IMR-90 (cell line): ENCODE measurements at regions not wholly inside any gene's neighbourhood (a gene's known extent, or its start where the extent isn't known, plus 50 kb on each side); places are given as distances from the start of the nearest gene placed in this dataset.

Experiments
- ATAC-seq: fragments of 200-7000 bp; cut with Tn5 transposase; 2 replicates; pipeline ENCODE4 v1.9.1; 2020; ENCODE audit warnings: low read depth, mild to moderate bottlenecking, moderate library complexity
- BruUV-seq: library from RNA; stranded (reverse); fragments of 400-500 nt; replicated peaks from 2 replicates; lab custom pipeline; 2021; lab: Mats Ljungman, UMichigan
- CTCF ChIA-PET: fragments of 300-600 bp; formaldehyde crosslinking; extraction: SDS; loops from one replicate; lab custom pipeline; 2021; ENCODE audit warnings: antibody characterized with exemption; lab: Yijun Ruan, JAX
- POLR2A ChIA-PET: fragments of 300-600 bp; sonication (Branson Sonifier 250); formaldehyde crosslinking; loops from one replicate; lab custom pipeline; 2022; ENCODE audit warnings: antibody characterized with exemption; ENCODE audit not compliant: unreplicated experiment; lab: Charles Lee
- DNase-seq: peaks from one replicate; pipeline ENCODE4 v3.0.0; 2013
- H2AFZ ChIP-seq: replicated peaks from 2 replicates; pipeline ENCODE3; 2013; ENCODE audit warnings: low read length, mild to moderate bottlenecking; ENCODE audit not compliant: poor library complexity
- H2AK5ac ChIP-seq: 2 replicates; pipeline ENCODE4 v1.6.1; 2013; ENCODE audit warnings: low read depth, low read length, inconsistent platforms
- H2AK9ac ChIP-seq: replicated peaks from 2 replicates; pipeline ENCODE3; 2013; ENCODE audit warnings: mild to moderate bottlenecking, low read depth, low read length, moderate library complexity; ENCODE audit not compliant: poor library complexity
- H2BK120ac ChIP-seq: 2 replicates; pipeline ENCODE4 v1.6.1; 2013; ENCODE audit warnings: low read depth, low read length, inconsistent platforms
- H2BK15ac ChIP-seq: 3 replicates; pipeline ENCODE4 v1.6.1; 2013; ENCODE audit warnings: low read depth, low read length, inconsistent platforms
- H2BK20ac ChIP-seq: 2 replicates; pipeline ENCODE4 v1.6.1; 2013; ENCODE audit warnings: low read depth, mild to moderate bottlenecking, inconsistent platforms, low read length, moderate library complexity
- H2BK5ac ChIP-seq: 2 replicates; pipeline ENCODE4 v1.6.1; 2013; ENCODE audit warnings: mild to moderate bottlenecking, low read depth, low read length, inconsistent platforms; ENCODE audit not compliant: poor library complexity, severe bottlenecking
- H3K14ac ChIP-seq: replicated peaks from 2 replicates; pipeline ENCODE4 v1.6.1; 2013; ENCODE audit warnings: low read depth, low read length, inconsistent platforms
- H3K18ac ChIP-seq: 2 replicates; pipeline ENCODE4 v1.6.1; 2013; ENCODE audit warnings: low read depth, low read length, control low read depth
- H3K23ac ChIP-seq: 2 replicates; pipeline ENCODE4 v1.6.1; 2013; ENCODE audit warnings: low read depth, low read length, inconsistent platforms
- H3K27ac ChIP-seq: 2 replicates; pipeline ENCODE4 v1.5.1; 2013; ENCODE audit warnings: mild to moderate bottlenecking, control low read depth, low read length; ENCODE audit not compliant: insufficient read depth
- H3K27me3 ChIP-seq: 2 replicates; pipeline ENCODE4 v1.6.1; 2013; ENCODE audit warnings: low read length; ENCODE audit not compliant: control insufficient read depth, insufficient read depth
- H3K36me3 ChIP-seq: 2 replicates; pipeline ENCODE4 v1.6.1; 2013; ENCODE audit warnings: low read length, mixed read lengths; ENCODE audit not compliant: control insufficient read depth, insufficient read depth
- H3K4ac ChIP-seq: 2 replicates; pipeline ENCODE4 v1.6.1; 2013; ENCODE audit warnings: low read depth, low read length, inconsistent platforms
- H3K4me1 ChIP-seq: 2 replicates; pipeline ENCODE4 v1.6.1; 2013; ENCODE audit warnings: low read length, mixed read lengths; ENCODE audit not compliant: control insufficient read depth, insufficient read depth
- H3K4me2 ChIP-seq: 2 replicates; pipeline ENCODE4 v1.6.1; 2013; ENCODE audit warnings: low read depth, mild to moderate bottlenecking, control low read depth, low read length, moderate library complexity
- H3K4me3 ChIP-seq: 2 replicates; pipeline ENCODE4 v1.5.1; 2013; ENCODE audit warnings: low read depth, mild to moderate bottlenecking, control low read depth, low read length, moderate library complexity; ENCODE audit not compliant: insufficient read depth
- H3K56ac ChIP-seq: 2 replicates; pipeline ENCODE4 v1.6.1; 2013; ENCODE audit warnings: low read length, inconsistent platforms; ENCODE audit not compliant: insufficient read depth; ENCODE audit errors: extremely low read depth
- H3K79me1 ChIP-seq, 2 experiments: 2 replicates each; pipeline ENCODE4 v1.6.1; 2013; ENCODE audit warnings: low read length in 2 of 2, inconsistent platforms in 1 of 2, low read depth in 1 of 2
- H3K9ac ChIP-seq: 2 replicates; pipeline ENCODE4 v1.6.1; 2013; ENCODE audit warnings: low read depth, low read length, control low read depth
- H3K9me1 ChIP-seq: 2 replicates; pipeline ENCODE4 v1.6.1; 2013; ENCODE audit warnings: low read length, inconsistent platforms; ENCODE audit not compliant: insufficient read depth
- H3K9me3 ChIP-seq: 2 replicates; pipeline ENCODE4 v1.6.1; 2013; ENCODE audit warnings: low read length; ENCODE audit not compliant: control insufficient read depth, insufficient read depth
- H4K20me1 ChIP-seq: 2 replicates; pipeline ENCODE4 v1.6.1; 2013; ENCODE audit warnings: low read length, inconsistent platforms; ENCODE audit not compliant: insufficient read depth
- H4K5ac ChIP-seq: 2 replicates; pipeline ENCODE4 v1.6.1; 2013; ENCODE audit warnings: mild to moderate bottlenecking, low read depth, low read length, control low read depth
- H4K8ac ChIP-seq, 2 experiments: 2 replicates each; pipeline ENCODE4 v1.6.1; 2013; ENCODE audit warnings: low read depth in 2 of 2, low read length in 2 of 2, control low read depth in 1 of 2, inconsistent platforms in 1 of 2
- H4K91ac ChIP-seq: 2 replicates; pipeline ENCODE4 v1.6.1; 2013; ENCODE audit warnings: low read depth, low read length, inconsistent platforms; ENCODE audit not compliant: insufficient read depth
- BHLHE40 ChIP-seq: fragments of 150-350 bp; IDR thresholded peaks from 2 replicates; pipeline ENCODE4 v1.6.1; 2016; ENCODE audit warnings: mild to moderate bottlenecking, low read depth, low read length
- CEBPB ChIP-seq: IDR thresholded peaks from 2 replicates; pipeline ENCODE4 v1.6.1; 2012; ENCODE audit warnings: low read depth, low read length, improper control_type of control experiment
- CHD1 ChIP-seq: IDR thresholded peaks from 2 replicates; pipeline ENCODE4 v1.6.1; 2012; ENCODE audit warnings: low read depth, low read length, improper control_type of control experiment
- CTCF ChIP-seq: conservative IDR thresholded peaks from 2 replicates; pipeline ENCODE4 v1.5.1; 2012; ENCODE audit warnings: mild to moderate bottlenecking, low read depth, low read length, improper control_type of control experiment
- ELK1 ChIP-seq: fragments of 150-350 bp; IDR thresholded peaks from 2 replicates; pipeline ENCODE4 v1.6.1; 2016; ENCODE audit warnings: low read depth, mild to moderate bottlenecking, low read length, moderate library complexity, borderline replicate concordance
- FOS ChIP-seq: fragments of 150-350 bp; IDR thresholded peaks from 2 replicates; pipeline ENCODE4 v1.6.1; 2016; ENCODE audit warnings: low read depth, low read length
- MAFK ChIP-seq: IDR thresholded peaks from 2 replicates; pipeline ENCODE4 v1.6.1; 2012; ENCODE audit warnings: low read depth, low read length, improper control_type of control experiment
- MAZ ChIP-seq: IDR thresholded peaks from 2 replicates; pipeline ENCODE4 v1.6.1; 2012; ENCODE audit warnings: low read depth, mild to moderate bottlenecking, low read length, improper control_type of control experiment, moderate library complexity, borderline replicate concordance
- MXI1 ChIP-seq: IDR thresholded peaks from 2 replicates; pipeline ENCODE4 v1.6.1; 2012; ENCODE audit warnings: low read depth, mild to moderate bottlenecking, low read length, moderate library complexity, borderline replicate concordance
- NFE2L2 ChIP-seq: fragments of 150-350 bp; IDR thresholded peaks from 2 replicates; pipeline ENCODE4 v1.6.1; 2016; ENCODE audit warnings: low read depth, mild to moderate bottlenecking, low read length
- POLR2A ChIP-seq: IDR thresholded peaks from 2 replicates; pipeline ENCODE4 v1.6.1; 2012; ENCODE audit warnings: mild to moderate bottlenecking, low read depth, low read length
- RAD21 ChIP-seq: IDR thresholded peaks from 2 replicates; pipeline ENCODE4 v1.6.1; 2012; ENCODE audit warnings: low read length, improper control_type of control experiment
- RCOR1 ChIP-seq: IDR thresholded peaks from 2 replicates; pipeline ENCODE4 v1.6.1; 2012; ENCODE audit warnings: mild to moderate bottlenecking, low read length, improper control_type of control experiment; ENCODE audit not compliant: insufficient replicate concordance
- RFX5 ChIP-seq: IDR thresholded peaks from 2 replicates; pipeline ENCODE4 v1.8.0; 2012; ENCODE audit warnings: low read depth, mild to moderate bottlenecking, low read length, moderate library complexity
- SMC3 ChIP-seq: fragments of 150-350 bp; IDR thresholded peaks from 2 replicates; pipeline ENCODE4 v1.6.1; 2016; ENCODE audit warnings: low read depth, mild to moderate bottlenecking, antibody characterized with exemption, low read length, moderate library complexity
- WGBS, 2 experiments: methylation state at CpG; one replicate each; pipeline versions ENCODE4 v1.1.5 to v1.1.7; 2013; ENCODE audit warnings: missing lambda C conversion rate in 2 of 2; ENCODE audit not compliant: insufficient read length in 1 of 2; ENCODE audit errors: extremely low coverage in 2 of 2; 5-methylcytosine and 5-hydroxymethylcytosine counted together
- dilution Hi-C: fragments of 300-500 bp; cut with HindIII; formaldehyde crosslinking; loops from one replicate; pipeline ENCODE4 v1.14.3; 2018; ENCODE audit warnings: low sequenced_read_pairs; ENCODE audit not compliant: unreplicated experiment
- in situ Hi-C: fragments of 300-500 bp; cut with MboI; formaldehyde crosslinking; loops from 3 replicates; pipeline ENCODE4 v1.14.3; 2019; ENCODE audit warnings: low sequenced_read_pairs, inconsistent platforms, mixed read lengths
- intact Hi-C: fragments of 100-400 bp; cut with micrococcal nuclease; formaldehyde crosslinking; loops from 2 replicates; pipeline ENCODE4 v1.10.0; 2022
- TF ChIP-seq, protein P1 (sequence below): fragments of 150-350 bp; IDR thresholded peaks from 2 replicates; pipeline ENCODE4 v1.6.1; 2017; ENCODE audit warnings: mild to moderate bottlenecking, antibody characterized with exemption, low read length, low read depth

GRCh38 chr6:67722861-67723261 is 912.2 kb upstream of the ADGRB3 start:
- ChIA-PET CTCF (no interaction called here), POLR2A (no interaction called here)
- dilution Hi-C loops = no loop called here
- Histone ChIP-seq H2BK5ac (no peak overlapping the region), H4K91ac (no peak overlapping the region), H3K27ac (no peak overlapping the region), H2BK20ac (no peak overlapping the region), H3K36me3 (no peaks in the 10 kb centered on the region), H3K9ac (no peak overlapping the region), H2AFZ (no peak overlapping the region), H2AK9ac (no peak overlapping the region), H3K9me1 (no peaks in the 10 kb centered on the region), H2AK5ac (no peak overlapping the region), H3K4me3 (no peak overlapping the region), H3K79me1 (no peaks in the 10 kb centered on the region), H3K56ac (no peak overlapping the region), H3K18ac (no peak overlapping the region), H3K14ac (no peak overlapping the region), H3K4me2 (no peak overlapping the region), H2BK15ac (no peak overlapping the region), H3K4me1 (no peaks in the 10 kb centered on the region), H4K20me1 (no peaks in the 10 kb centered on the region), H3K27me3 (no peaks in the 10 kb centered on the region), H2BK120ac (no peak overlapping the region), H3K4ac (no peak overlapping the region), H4K8ac (no peak overlapping the region), H3K23ac (no peak overlapping the region), H3K9me3 (peaks cover 6% of the 10 kb centered on the region; the same call in 1 of the 2 replicates), H4K5ac (no peak overlapping the region)
- BruUV-seq = no TSS peak
- WGBS, 2 experiments = 80% methylated on average over 1 of the region's 14 CpGs; no CpG with 5 or more reads in 1 of the 2 experiments
- DNase-seq (no peak), ATAC-seq (no peak)
- in situ Hi-C loops = no loop called here
- intact Hi-C loops = no loop called here
- TF ChIP-seq MAFK (no peak), MAZ (no peak), NFE2L2 (no peak), CTCF (no peak), SMC3 (no peak), POLR2A (no peak), CHD1 (no peak), MXI1 (no peak), FOS (no peak), BHLHE40 (no peak), RAD21 (no peak), ELK1 (no peak), RCOR1 (no peak), RFX5 (no peak), CEBPB (no peak)
- TF ChIP-seq, protein P1, sequence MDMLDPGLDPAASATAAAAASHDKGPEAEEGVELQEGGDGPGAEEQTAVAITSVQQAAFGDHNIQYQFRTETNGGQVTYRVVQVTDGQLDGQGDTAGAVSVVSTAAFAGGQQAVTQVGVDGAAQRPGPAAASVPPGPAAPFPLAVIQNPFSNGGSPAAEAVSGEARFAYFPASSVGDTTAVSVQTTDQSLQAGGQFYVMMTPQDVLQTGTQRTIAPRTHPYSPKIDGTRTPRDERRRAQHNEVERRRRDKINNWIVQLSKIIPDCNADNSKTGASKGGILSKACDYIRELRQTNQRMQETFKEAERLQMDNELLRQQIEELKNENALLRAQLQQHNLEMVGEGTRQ = no peak
